ENCODE measurements at regions not wholly inside any gene's neighbourhood (a gene's known extent, or its start where the extent isn't known, plus 50 kb on each side); places are given as distances from the start of the nearest gene placed in this dataset.

GRCh38 chr9:85213650-85214607, 527.8 kb downstream of the AGTPBP1 start:
- no peak for ATAC-seq
- no peaks in the 10 kb centered on the region for H3K27me3 ChIP-seq

DNA sequence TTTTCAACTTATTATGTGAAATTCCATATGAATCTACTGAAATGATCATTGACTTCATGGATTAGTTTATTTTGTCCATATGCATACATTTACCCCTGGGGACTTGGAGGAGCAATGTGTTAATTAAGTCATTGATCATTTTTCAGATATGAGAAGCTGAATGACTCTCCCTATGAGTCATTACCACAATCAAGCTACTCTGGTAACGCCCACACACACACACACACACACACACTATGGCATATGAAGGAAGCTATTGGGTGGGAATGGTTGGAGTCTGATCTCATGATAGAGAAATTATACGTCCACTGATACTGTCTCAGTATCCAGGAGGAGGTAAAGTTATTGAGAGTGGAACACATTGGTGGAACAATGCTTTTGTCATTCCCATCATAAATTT, 528.9 kb downstream of the AGTPBP1 start:
- Histone ChIP-seq H3K9me3 (no peaks in the 10 kb centered on the region), H3K36me3 (no peaks in the 10 kb centered on the region), H3K4me3 (no peak overlapping the region), H3K4me1 (no peaks in the 10 kb centered on the region), H3K27ac (no peak overlapping the region), H3K27me3 (no peaks in the 10 kb centered on the region)
- ATAC-seq (no peak), DNase-seq (no peak)
- TF ChIP-seq, protein P1, sequence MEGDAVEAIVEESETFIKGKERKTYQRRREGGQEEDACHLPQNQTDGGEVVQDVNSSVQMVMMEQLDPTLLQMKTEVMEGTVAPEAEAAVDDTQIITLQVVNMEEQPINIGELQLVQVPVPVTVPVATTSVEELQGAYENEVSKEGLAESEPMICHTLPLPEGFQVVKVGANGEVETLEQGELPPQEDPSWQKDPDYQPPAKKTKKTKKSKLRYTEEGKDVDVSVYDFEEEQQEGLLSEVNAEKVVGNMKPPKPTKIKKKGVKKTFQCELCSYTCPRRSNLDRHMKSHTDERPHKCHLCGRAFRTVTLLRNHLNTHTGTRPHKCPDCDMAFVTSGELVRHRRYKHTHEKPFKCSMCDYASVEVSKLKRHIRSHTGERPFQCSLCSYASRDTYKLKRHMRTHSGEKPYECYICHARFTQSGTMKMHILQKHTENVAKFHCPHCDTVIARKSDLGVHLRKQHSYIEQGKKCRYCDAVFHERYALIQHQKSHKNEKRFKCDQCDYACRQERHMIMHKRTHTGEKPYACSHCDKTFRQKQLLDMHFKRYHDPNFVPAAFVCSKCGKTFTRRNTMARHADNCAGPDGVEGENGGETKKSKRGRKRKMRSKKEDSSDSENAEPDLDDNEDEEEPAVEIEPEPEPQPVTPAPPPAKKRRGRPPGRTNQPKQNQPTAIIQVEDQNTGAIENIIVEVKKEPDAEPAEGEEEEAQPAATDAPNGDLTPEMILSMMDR (IDR thresholded peaks at IDR 0.05), result no peak
- intact Hi-C loops (cut with DNase I), result no loop called here

More at GRCh38 chr9:85213650-85214607, 527.8 kb downstream of the AGTPBP1 start:
- intact Hi-C loops (cut with DNase I), result no loop called here
- H3K9me3 ChIP-seq, result no peaks in the 10 kb centered on the region
- no peak overlapping the region for H3K27ac ChIP-seq
- DNase-seq, result no peak
- H3K36me3 ChIP-seq, result no peaks in the 10 kb centered on the region
- H3K4me1 ChIP-seq, result no peaks in the 10 kb centered on the region
- no peak overlapping the region for H3K4me3 ChIP-seq
- TF ChIP-seq, protein P1 (IDR thresholded peaks at IDR 0.05), result no peak

- ATAC-seq, result no peak
These were observed 529.5 kb downstream of the AGTPBP1 start for GRCh38 chr9:85212209-85212608.

DNA sequence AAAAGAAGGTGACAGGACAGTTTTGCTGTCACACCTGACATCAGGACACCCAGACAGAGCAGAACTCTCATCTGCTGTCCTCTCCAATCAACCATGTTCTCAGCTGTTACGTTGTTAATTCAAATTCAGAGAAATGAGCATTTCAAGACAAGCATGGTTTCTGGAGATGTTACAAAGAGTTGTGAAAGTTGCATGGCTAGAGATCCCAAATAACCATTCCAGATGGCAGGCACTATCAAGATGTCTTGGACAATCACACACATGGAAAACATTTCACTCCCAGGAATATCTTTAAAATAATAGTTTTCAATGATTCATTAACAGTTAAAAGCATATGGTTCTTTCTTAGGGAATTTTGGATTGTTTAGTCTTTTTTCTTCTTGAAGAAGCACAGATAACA, 533.1 kb downstream of the AGTPBP1 start:
- H3K4me3 ChIP-seq, result no peak overlapping the region
- H3K36me3 ChIP-seq, result no peaks in the 10 kb centered on the region
- DNase-seq (no peak), ATAC-seq (no peak)
- H3K9me3 ChIP-seq, result no peaks in the 10 kb centered on the region
- intact Hi-C loops (cut with DNase I), result no loop called here
- H3K4me1 ChIP-seq, result no peaks in the 10 kb centered on the region
- H3K27ac ChIP-seq, result no peak overlapping the region
- TF ChIP-seq, protein P1 (IDR thresholded peaks at IDR 0.05), result no peak
- no peaks in the 10 kb centered on the region for H3K27me3 ChIP-seq

More at GRCh38 chr9:85212209-85212608, 529.5 kb downstream of the AGTPBP1 start:
- no peak overlapping the region for H3K27ac ChIP-seq
- no peaks in the 10 kb centered on the region for H3K27me3 ChIP-seq
- TF ChIP-seq, protein P1 (IDR thresholded peaks at IDR 0.05), result no peak
- intact Hi-C loops (cut with DNase I), result no loop called here
- H3K9me3 ChIP-seq, result no peaks in the 10 kb centered on the region
- H3K36me3 ChIP-seq, result no peaks in the 10 kb centered on the region
- no peaks in the 10 kb centered on the region for H3K4me1 ChIP-seq
- H3K4me3 ChIP-seq, result no peak overlapping the region
- no peak for DNase-seq

- ATAC-seq (no peak), DNase-seq (no peak)
- no peaks in the 10 kb centered on the region for H3K27me3 ChIP-seq
- no peaks in the 10 kb centered on the region for H3K4me1 ChIP-seq
- H3K4me3 ChIP-seq, result no peak overlapping the region
- no peaks in the 10 kb centered on the region for H3K36me3 ChIP-seq
- no peaks in the 10 kb centered on the region for H3K9me3 ChIP-seq
- TF ChIP-seq, protein P1 (IDR thresholded peaks at IDR 0.05), result no peak
- intact Hi-C loops (cut with DNase I), result no loop called here
- H3K27ac ChIP-seq, result no peak overlapping the region
These were observed 534.6 kb downstream of the NTRK2 start for GRCh38 chr9:85204176-85204575.
